GM12864 (cell line): ENCODE measurements at regions not wholly inside any gene's neighbourhood (a gene's known extent, or its start where the extent isn't known, plus 50 kb on each side); places are given as distances from the start of the nearest gene placed in this dataset.

ENCODE experiments used
- DNase-seq: peaks from one replicate; pipeline ENCODE4 v3.0.0-alpha.2; 2011; ENCODE audit warnings: low read depth
- H3K4me3 ChIP-seq: 2 replicates; pipeline ENCODE4 v1.5.1; 2011; ENCODE audit warnings: mild to moderate bottlenecking, low read depth, low read length, control low read depth
- CTCF ChIP-seq: IDR thresholded peaks from 2 replicates; pipeline ENCODE4 v1.5.1; 2011; ENCODE audit warnings: low read depth, mild to moderate bottlenecking, moderate library complexity, low read length, control low read depth, inconsistent platforms; ENCODE audit errors: missing control alignments

GRCh38 chr15:81526029-81526428 lies 152.0 kb upstream of the TMC3 start:
- TF ChIP-seq CTCF, result no peak
- H3K4me3 ChIP-seq, result no peak overlapping the region
- DNase-seq, result no peak

- no peak for DNase-seq
- no peak overlapping the region for H3K4me3 ChIP-seq
- no peak for TF ChIP-seq CTCF
Measured at GRCh38 chr15:81524496-81524895, 150.5 kb upstream of the TMC3 start.

- no peak for TF ChIP-seq CTCF
- no peak overlapping the region for H3K4me3 ChIP-seq
- no peak for DNase-seq
Measured at GRCh38 chr15:81523867-81524266, 149.9 kb upstream of the TMC3 start.

- H3K4me3 ChIP-seq, result no peak overlapping the region
- DNase-seq, result no peak
- TF ChIP-seq CTCF, result no peak
Measured at GRCh38 chr15:81520480-81520879, 146.5 kb upstream of the TMC3 start.

GRCh38 chr15:81516461-81516860 lies 142.4 kb upstream of the TMC3 start:
- no peak for DNase-seq
- no peak for TF ChIP-seq CTCF
- H3K4me3 ChIP-seq, result no peak overlapping the region

GRCh38 chr15:81516012-81516411 lies 142.0 kb upstream of the TMC3 start:
- no peak overlapping the region for H3K4me3 ChIP-seq
- DNase-seq, result no peak
- no peak for TF ChIP-seq CTCF

- no peak for DNase-seq
- TF ChIP-seq CTCF, result no peak
- no peak overlapping the region for H3K4me3 ChIP-seq
Measured at GRCh38 chr15:81514725-81515124, 140.7 kb upstream of the TMC3 start.
